HG02763 (cell line): ENCODE measurements at regions not wholly inside any gene's neighbourhood (a gene's known extent, or its start where the extent isn't known, plus 50 kb on each side); places are given as distances from the start of the nearest gene placed in this dataset.

Experiments used
- ATAC-seq: cut with Tn5 transposase; IDR thresholded peaks from one replicate; pipeline ENCODE4 v1.9.1; 2021; ENCODE audit warnings: mild to moderate bottlenecking, moderate library complexity; ENCODE audit not compliant: unreplicated experiment

GRCh38 chr1:195141294-195141693 is 1466.9 kb downstream of the KCNT2 start:
- ATAC-seq = no peak

GRCh38 chr1:195130598-195130997 is 1477.6 kb downstream of the KCNT2 start:
- ATAC-seq = no peak

- ATAC-seq = no peak
These were observed 1485.7 kb downstream of the KCNT2 start for GRCh38 chr1:195122497-195122896.

- no peak for ATAC-seq
These were observed 1494.8 kb downstream of the KCNT2 start for GRCh38 chr1:195113471-195113870.

- no peak for ATAC-seq
These were observed 1502.5 kb downstream of the KCNT2 start for GRCh38 chr1:195105773-195106172.

GRCh38 chr1:195105281-195105680 is 1503.0 kb downstream of the KCNT2 start:
- no peak for ATAC-seq

GRCh38 chr1:195097316-195097715 is 1510.9 kb downstream of the KCNT2 start:
- ATAC-seq = no peak

DNA sequence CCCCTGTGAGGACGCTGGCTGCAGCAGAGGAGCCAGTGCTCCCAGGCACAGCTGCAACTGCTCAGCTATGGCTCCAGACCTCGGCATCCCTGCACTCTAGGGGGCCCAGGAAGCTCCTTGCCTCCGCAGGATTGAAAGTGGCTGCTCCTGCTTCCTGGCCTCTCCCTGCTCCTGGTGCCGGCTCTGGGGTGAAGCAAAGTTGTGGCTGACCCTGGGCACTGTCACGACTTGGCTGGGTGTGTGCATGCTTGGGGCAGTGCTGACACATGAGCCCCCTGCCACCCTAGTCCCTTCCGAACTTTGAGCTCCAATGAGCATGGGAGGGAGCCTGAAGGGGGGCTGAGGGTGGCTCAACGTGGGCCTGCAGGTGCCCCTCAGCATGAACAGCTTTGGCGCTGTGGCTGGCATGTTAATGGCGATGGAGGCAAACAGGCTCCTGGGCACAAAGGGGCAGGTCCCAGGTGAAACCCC is 1512.2 kb downstream of the KCNT2 start:
- no peak for ATAC-seq

DNA sequence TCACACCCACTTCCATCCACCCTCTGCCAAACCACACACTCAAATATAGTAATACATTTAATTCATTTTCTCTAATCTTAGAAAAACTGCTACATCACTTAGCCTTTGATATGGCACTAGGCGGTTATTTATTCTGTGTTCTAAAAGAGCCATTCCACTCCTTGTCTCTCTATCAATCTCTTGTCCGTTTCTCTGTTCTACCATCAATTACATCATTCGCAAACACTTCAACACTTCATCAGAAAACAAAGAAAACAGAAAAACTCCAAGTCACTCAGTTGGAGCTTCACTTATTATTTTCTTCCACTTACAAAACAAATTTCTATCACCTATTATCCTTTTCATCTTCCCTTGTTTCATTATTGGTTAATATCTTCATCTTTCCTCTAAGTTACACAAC is 1523.0 kb downstream of the KCNT2 start:
- ATAC-seq = no peak

- ATAC-seq = no peak
These were observed 1526.1 kb downstream of the KCNT2 start for GRCh38 chr1:195082183-195082582.

- ATAC-seq = no peak
These were observed 1531.6 kb downstream of the KCNT2 start for GRCh38 chr1:195076682-195077081.

- ATAC-seq = no peak
These were observed 1532.3 kb downstream of the KCNT2 start for GRCh38 chr1:195075973-195076372.

GRCh38 chr1:195071461-195071860 is 1536.8 kb downstream of the KCNT2 start:
- ATAC-seq = no peak

GRCh38 chr1:195065437-195065836 is 1542.8 kb downstream of the KCNT2 start:
- no peak for ATAC-seq

DNA sequence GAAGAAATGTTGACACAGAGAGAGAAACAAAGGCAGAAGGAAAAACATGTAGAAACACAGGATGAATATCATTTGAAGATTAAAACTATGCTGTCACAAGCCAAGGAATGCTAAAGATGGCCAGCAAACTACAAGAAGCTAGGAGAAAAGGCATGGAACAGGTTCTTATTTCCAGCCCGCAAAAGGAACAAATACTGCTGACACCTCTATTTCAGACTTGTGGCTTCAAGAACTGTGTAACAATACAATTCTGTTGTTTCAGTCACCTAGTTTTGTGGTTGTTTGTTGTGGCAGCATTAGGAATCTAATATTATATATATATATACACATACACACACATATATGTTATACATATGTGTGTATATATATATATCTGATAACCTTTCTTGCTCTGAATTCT is 1543.9 kb downstream of the KCNT2 start:
- ATAC-seq = no peak

- ATAC-seq = no peak
These were observed 1554.0 kb downstream of the KCNT2 start for GRCh38 chr1:195054217-195054687.

DNA sequence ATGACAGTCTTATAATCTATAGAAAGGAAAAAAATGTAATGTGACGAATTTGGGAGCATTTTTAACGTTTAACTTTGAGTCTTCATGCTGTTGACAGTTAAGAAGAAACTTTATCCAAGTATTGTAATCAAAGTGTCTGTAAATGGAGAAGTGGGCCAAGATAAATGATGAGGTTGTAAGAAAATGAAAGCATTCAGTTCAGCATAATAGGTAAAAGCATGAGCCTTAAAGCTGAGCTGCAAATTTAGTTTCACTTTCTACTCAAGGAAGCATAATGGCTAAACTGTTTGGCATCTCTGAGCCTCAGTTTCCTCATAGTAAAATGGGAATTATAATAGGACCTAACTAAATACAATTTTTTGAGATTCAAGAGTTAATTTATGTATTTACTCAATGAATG is 1554.8 kb downstream of the KCNT2 start:
- no peak for ATAC-seq

- ATAC-seq = no peak
These were observed 1560.5 kb downstream of the KCNT2 start for GRCh38 chr1:195047772-195048171.

DNA sequence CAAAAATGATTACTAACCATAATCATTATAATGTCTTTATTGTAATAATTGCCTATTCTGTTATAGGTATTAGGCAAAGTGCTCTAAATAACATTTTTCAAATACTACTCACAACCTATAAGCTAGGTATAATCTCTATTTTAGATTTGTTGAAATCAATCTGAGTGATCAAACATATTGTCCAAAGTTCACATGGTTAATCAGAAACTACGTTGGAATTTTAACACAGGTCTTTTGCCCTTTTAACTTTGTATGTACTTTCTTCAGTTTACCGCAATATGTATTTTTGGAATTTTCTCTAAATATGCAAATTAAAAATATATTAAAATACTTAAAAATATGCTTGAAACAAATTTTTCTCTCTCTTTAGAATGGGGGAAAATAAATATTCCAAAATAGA is 1563.2 kb downstream of the KCNT2 start:
- no peak for ATAC-seq

- ATAC-seq = no peak
These were observed 1577.4 kb downstream of the KCNT2 start for GRCh38 chr1:195030793-195031192.

- ATAC-seq = no peak
These were observed 1581.4 kb downstream of the KCNT2 start for GRCh38 chr1:195026792-195027191.

GRCh38 chr1:195019385-195019784 is 1588.9 kb downstream of the KCNT2 start:
- no peak for ATAC-seq

GRCh38 chr1:195012995-195013394 is 1595.2 kb downstream of the KCNT2 start:
- ATAC-seq = no peak

GRCh38 chr1:195005338-195005737 is 1602.9 kb downstream of the KCNT2 start:
- ATAC-seq = no peak
